ENCODE measurements at regions not wholly inside any gene's neighbourhood (a gene's known extent, or its start where the extent isn't known, plus 50 kb on each side); places are given as distances from the start of the nearest gene placed in this dataset.

DNA sequence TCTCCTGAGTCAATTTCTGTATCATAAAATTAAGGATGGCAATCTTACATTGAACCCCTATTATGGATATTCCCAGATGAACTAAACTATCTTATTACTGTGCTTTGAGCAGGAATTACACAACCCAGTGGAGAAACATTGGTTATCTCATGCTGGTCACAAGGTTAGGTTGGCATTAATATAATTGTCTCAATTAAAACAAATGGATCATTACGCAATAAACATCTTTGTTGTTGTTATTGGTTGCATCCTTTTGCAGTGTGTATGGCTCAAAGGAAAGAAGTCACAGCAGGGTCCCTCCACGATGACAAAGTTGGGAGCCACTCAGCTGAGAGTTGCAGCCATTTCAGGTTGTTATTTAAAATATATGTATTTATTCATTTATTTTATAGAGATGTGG is 297.0 kb upstream of the KLF4 start:
- DNase-seq (ENCODE audit: low read depth, low spot score) = no peak
- Mint-ChIP-seq H3K4me1 (no peaks in the 10 kb centered on the region), H3K36me3 (ENCODE audit: low read depth) (no peaks in the 10 kb centered on the region), H3K27me3 (ENCODE audit: low read depth) (no peaks in the 10 kb centered on the region), H3K27ac (ENCODE audit: unreplicated experiment) (no peak overlapping the region), H3K4me3 (no peak overlapping the region), H3K9me3 (no peaks in the 10 kb centered on the region)
- TF ChIP-seq, protein P1, sequence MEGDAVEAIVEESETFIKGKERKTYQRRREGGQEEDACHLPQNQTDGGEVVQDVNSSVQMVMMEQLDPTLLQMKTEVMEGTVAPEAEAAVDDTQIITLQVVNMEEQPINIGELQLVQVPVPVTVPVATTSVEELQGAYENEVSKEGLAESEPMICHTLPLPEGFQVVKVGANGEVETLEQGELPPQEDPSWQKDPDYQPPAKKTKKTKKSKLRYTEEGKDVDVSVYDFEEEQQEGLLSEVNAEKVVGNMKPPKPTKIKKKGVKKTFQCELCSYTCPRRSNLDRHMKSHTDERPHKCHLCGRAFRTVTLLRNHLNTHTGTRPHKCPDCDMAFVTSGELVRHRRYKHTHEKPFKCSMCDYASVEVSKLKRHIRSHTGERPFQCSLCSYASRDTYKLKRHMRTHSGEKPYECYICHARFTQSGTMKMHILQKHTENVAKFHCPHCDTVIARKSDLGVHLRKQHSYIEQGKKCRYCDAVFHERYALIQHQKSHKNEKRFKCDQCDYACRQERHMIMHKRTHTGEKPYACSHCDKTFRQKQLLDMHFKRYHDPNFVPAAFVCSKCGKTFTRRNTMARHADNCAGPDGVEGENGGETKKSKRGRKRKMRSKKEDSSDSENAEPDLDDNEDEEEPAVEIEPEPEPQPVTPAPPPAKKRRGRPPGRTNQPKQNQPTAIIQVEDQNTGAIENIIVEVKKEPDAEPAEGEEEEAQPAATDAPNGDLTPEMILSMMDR (conservative IDR thresholded peaks at IDR 0.05) = no peak

DNA sequence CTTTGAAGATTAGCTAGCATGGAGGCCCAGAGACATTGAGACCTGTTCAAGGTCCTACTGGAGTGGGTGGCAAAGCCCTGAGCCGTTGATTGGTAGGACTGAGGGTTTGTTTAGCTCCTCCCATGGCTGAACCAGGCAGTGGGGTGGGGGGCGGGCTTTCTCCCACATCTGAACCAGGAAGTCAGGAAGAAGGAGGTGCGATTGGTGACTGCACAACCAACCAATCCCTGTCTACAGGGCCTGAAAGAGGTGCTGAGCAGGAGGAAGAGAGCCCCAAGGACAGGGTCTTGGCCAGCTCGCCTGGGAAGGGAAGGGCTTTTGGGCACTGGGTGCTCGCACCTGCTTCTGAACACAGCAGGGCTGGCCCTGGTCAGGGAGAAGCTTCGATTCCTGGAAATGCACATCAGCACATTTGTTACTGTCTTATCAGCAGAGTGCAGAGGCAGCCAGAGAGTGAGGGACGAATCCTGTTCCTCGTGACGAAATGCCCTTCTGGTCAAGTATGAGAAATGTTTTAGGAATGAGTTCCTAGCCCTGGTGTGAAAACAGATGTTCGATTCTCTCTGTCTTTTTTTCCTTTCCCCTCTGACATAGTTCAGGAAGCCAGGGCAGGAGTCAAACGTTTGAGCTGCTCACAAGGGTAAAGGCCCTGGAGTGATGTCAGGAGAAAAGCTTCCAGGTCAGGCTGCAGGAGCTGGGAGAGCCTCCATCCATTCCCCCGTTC is 294.8 kb upstream of the KLF4 start:
- Mint-ChIP-seq H3K27me3 (ENCODE audit: low read depth) (no peaks in the 10 kb centered on the region), H3K9me3 (no peaks in the 10 kb centered on the region), H3K36me3 (ENCODE audit: low read depth) (no peaks in the 10 kb centered on the region), H3K4me3 (no peak overlapping the region), H3K27ac (ENCODE audit: unreplicated experiment) (no peak overlapping the region), H3K4me1 (no peaks in the 10 kb centered on the region)
- TF ChIP-seq, protein P1 (conservative IDR thresholded peaks at IDR 0.05) = no peak
- no peak for DNase-seq (ENCODE audit: low read depth, low spot score)

DNA sequence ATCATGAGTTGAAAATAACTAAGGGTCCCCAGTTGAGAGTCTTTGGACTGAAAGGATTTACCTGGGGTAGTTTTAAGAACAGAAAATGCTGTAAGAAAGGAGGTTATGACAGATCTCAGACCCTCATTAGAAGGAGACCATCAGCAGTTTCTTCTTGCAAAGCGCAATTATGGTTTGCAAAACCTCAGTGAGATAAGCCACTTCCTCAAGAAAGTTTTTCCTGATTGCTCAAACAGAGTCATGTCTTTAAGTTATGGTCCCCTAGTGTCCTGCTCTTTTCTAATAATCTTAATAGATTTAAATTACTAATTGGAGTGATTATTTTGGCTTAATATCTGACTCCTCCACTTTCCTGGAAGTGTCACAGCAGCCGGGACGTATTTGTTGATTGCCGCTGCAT is 293.2 kb upstream of the KLF4 start:
- H3K4me3 Mint-ChIP-seq = no peak overlapping the region
- no peak overlapping the region for H3K27ac Mint-ChIP-seq (ENCODE audit: unreplicated experiment)
- TF ChIP-seq, protein P1 (conservative IDR thresholded peaks at IDR 0.05) = no peak
- H3K27me3 Mint-ChIP-seq (ENCODE audit: low read depth) = no peaks in the 10 kb centered on the region
- no peaks in the 10 kb centered on the region for H3K9me3 Mint-ChIP-seq
- no peak for DNase-seq (ENCODE audit: low read depth, low spot score)
- H3K36me3 Mint-ChIP-seq (ENCODE audit: low read depth) = no peaks in the 10 kb centered on the region
- H3K4me1 Mint-ChIP-seq = no peaks in the 10 kb centered on the region

DNA sequence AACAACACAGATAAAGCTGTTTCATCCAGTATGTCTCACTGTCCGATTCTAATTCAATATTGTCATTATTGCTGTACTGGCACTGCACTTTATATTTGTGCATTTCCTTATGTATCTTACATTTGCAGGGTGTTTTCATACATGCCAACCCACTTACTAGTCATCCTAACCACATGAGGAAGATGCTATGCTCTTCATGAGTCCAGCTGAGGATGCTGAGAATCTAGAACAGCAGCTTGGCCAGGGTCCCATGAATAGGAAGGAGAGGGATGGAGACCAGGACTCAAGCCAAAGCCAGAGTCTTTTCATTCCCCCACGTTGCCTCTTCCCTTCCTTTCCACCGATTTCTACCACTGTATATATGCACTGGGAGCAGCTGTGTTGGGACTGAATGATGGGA is 292.8 kb upstream of the KLF4 start:
- Mint-ChIP-seq H3K36me3 (ENCODE audit: low read depth) (no peaks in the 10 kb centered on the region), H3K27ac (ENCODE audit: unreplicated experiment) (no peak overlapping the region)
- TF ChIP-seq, protein P1 (conservative IDR thresholded peaks at IDR 0.05) = no peak

DNA sequence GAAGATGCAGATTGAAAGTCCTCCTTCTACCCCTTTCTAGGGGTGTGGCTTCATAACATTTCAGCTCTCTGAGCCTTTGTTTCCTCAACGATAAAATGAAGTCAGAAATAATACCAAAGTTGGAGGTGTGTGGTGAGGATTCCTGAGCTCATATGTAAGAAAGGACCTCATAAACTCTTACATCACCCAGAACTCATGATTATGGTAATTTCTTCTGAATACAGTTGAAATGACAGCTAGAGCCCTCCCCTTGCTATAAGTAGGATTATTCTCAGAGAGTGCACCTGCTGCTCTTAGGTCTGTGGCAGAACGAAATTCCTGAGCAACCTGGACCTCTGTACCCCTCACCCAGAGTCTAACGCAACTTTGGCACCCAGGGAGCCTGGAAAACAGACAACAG is 291.4 kb upstream of the KLF4 start:
- no peaks in the 10 kb centered on the region for H3K36me3 Mint-ChIP-seq (ENCODE audit: low read depth)
- DNase-seq (ENCODE audit: low read depth, low spot score) = no peak

More for the DNA sequence above, 292.8 kb upstream of the KLF4 start:
- Mint-ChIP-seq H3K27me3 (ENCODE audit: low read depth) (no peaks in the 10 kb centered on the region), H3K4me3 (no peak overlapping the region), H3K4me1 (no peaks in the 10 kb centered on the region), H3K9me3 (no peaks in the 10 kb centered on the region)
- DNase-seq (ENCODE audit: low read depth, low spot score) = no peak

More for the DNA sequence above, 291.4 kb upstream of the KLF4 start:
- Mint-ChIP-seq H3K27me3 (ENCODE audit: low read depth) (no peaks in the 10 kb centered on the region), H3K9me3 (no peaks in the 10 kb centered on the region), H3K27ac (ENCODE audit: unreplicated experiment) (no peak overlapping the region), H3K4me3 (no peak overlapping the region), H3K4me1 (no peaks in the 10 kb centered on the region)
- TF ChIP-seq, protein P1 (conservative IDR thresholded peaks at IDR 0.05) = no peak

All from neural crest cell (in vitro differentiated cells).